Spleen (tissue), 11 donors: ENCODE measurements at regions not wholly inside any gene's neighbourhood (a gene's known extent, or its start where the extent isn't known, plus 50 kb on each side); places are given as distances from the start of the nearest gene placed in this dataset.

Experiments
- DNase-seq: peaks from one replicate; pipeline ENCODE4 v3.0.0-alpha.2; 2020
- H3K27ac ChIP-seq, 8 donors: fragments of 200-600 bp; sonication (generic) in 7 of 8; 1 replicate in 4 of 8; 2 replicates in 4 of 8; pipeline versions ENCODE4 v1.5.0 to v1.8.0; 2016 to 2021; ENCODE audit warnings: inconsistent platforms in 4 of 8, mild to moderate bottlenecking in 4 of 8, moderate library complexity in 1 of 8
- H3K27me3 ChIP-seq, 7 donors: fragments of 200-600 bp; sonication (generic) in 6 of 7; replicated peaks in 1 of 7; 1 replicate in 4 of 7; 2 replicates in 3 of 7; pipeline versions ENCODE4 v1.5.0 to v1.8.0; 2016 to 2021; ENCODE audit warnings: inconsistent platforms in 3 of 7, mild to moderate bottlenecking in 1 of 7
- H3K36me3 ChIP-seq, 6 donors: fragments of 200-600 bp; sonication (generic) in 5 of 6; 1 replicate in 4 of 6; 2 replicates in 2 of 6; pipeline versions ENCODE4 v1.5.0 to v1.8.0; 2016 to 2021; ENCODE audit warnings: inconsistent platforms in 2 of 6
- H3K4me1 ChIP-seq, 6 donors: fragments of 200-600 bp; sonication (generic) in 5 of 6; 1 replicate in 3 of 6; 2 replicates in 3 of 6; pipeline versions ENCODE4 v1.5.0 to v1.8.0; 2016 to 2021; ENCODE audit warnings: inconsistent platforms in 3 of 6
- H3K4me3 ChIP-seq, 8 donors: fragments of 200-600 bp; sonication (generic) in 7 of 8; 1 replicate in 4 of 8; 2 replicates in 4 of 8; pipeline versions ENCODE4 v1.5.0 to v1.8.0; 2016 to 2021; ENCODE audit warnings: inconsistent platforms in 4 of 8, mild to moderate bottlenecking in 4 of 8, moderate library complexity in 2 of 8
- H3K9me3 ChIP-seq, 8 donors: fragments of 200-600 bp; sonication (generic) in 7 of 8; 1 replicate in 4 of 8; 2 replicates in 4 of 8; pipeline versions ENCODE4 v1.5.0 to v1.8.0; 2016 to 2021; ENCODE audit warnings: inconsistent platforms in 4 of 8
- POLR2A ChIP-seq, 3 donors: fragments of 450-650 bp; IDR thresholded peaks; one replicate each; pipeline ENCODE4 v1.5.1; 2017; ENCODE audit warnings: antibody characterized with exemption in 3 of 3, mild to moderate bottlenecking in 1 of 3
- POLR2AphosphoS5 ChIP-seq, 3 donors: sonication (generic); formaldehyde crosslinking; IDR thresholded peaks; one replicate each; pipeline ENCODE4 v1.5.1; 2017; ENCODE audit warnings: antibody characterized with exemption in 3 of 3
- WGBS, 5 donors: extraction: QIAGEN DNeasy Blood & Tissue Kit in 3 of 5; methylation state at CpG; one replicate each; pipeline versions ENCODE4 v1.1.5 to v1.1.7; 2013 to 2018; 5-methylcytosine and 5-hydroxymethylcytosine counted together
- intact Hi-C: fragments of 100-400 bp; cut with DNase I; formaldehyde crosslinking; loops from one replicate; pipeline ENCODE4 v1.15.0; 2023; ENCODE audit warnings: low total_unique reads
- TF ChIP-seq, protein P1 (sequence below), 11 experiments: fragments of 200-600 bp in 7 of 11; fragments of 450-650 bp in 4 of 11; sonication (generic) in 4 of 11; IDR thresholded peaks in 8 of 11; conservative IDR thresholded peaks in 3 of 11; 1 replicate in 7 of 11; 2 replicates in 4 of 11; pipeline versions ENCODE4 v1.4.0 to v1.8.0; 2016 to 2021; ENCODE audit warnings: antibody characterized with exemption in 11 of 11, inconsistent platforms in 4 of 11, mild to moderate bottlenecking in 1 of 11
- donor health status: healthy with polysubstance abuse.
- donor health status: DM: no; HTN: no; CAD: no; lungs with moderate emphysema.
- donor health status: DM: no; HTN: no; CAD: no.
- donor health status: Bipolar disorder and iron deficiency.
- donor health status: healthy.
- donor health status: DM: no; HTN: no; CAD: no.
- donor health status: DM: yes; HTN: yes; CAD: no.

DNA sequence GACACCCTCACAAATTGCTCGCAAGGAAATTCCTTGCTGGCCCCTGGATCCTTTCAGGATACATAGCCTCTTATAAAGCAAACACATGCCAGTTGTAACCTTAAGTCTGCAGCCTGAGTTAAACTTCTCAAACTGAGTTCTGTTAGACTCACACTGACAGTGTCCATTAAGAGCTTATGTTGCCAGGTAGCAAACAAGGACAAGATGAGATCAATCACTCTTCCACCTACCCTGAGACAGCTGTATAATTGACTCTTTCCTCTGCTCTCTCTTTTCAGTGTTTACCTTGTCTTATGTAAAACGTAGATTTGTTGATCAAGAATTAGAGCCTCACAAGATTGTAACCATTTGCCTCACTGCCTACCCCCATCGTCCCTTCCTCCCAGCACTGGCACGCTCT, 359.8 kb downstream of the EPM2A start:
- intact Hi-C loops: no loop called here
- Histone ChIP-seq H3K4me1 (no peaks in the 10 kb centered on the region), H3K9me3 (peaks cover 0 to 20% (median 11%) of the 10 kb centered on the region in 8 donors), H3K4me3 (no peak overlapping the region), H3K27me3 (no peaks in the 10 kb centered on the region), H3K36me3 (no peaks in the 10 kb centered on the region), H3K27ac (no peak overlapping the region)
- 69 to 76% (median 71%) methylated on average over 4 of the region's 4 CpGs for WGBS, 5 donors
- TF ChIP-seq POLR2A (IDR thresholded peaks at IDR 0.05) (no peak), POLR2AphosphoS5 (IDR thresholded peaks at IDR 0.05) (no peak)
- TF ChIP-seq, protein P1, sequence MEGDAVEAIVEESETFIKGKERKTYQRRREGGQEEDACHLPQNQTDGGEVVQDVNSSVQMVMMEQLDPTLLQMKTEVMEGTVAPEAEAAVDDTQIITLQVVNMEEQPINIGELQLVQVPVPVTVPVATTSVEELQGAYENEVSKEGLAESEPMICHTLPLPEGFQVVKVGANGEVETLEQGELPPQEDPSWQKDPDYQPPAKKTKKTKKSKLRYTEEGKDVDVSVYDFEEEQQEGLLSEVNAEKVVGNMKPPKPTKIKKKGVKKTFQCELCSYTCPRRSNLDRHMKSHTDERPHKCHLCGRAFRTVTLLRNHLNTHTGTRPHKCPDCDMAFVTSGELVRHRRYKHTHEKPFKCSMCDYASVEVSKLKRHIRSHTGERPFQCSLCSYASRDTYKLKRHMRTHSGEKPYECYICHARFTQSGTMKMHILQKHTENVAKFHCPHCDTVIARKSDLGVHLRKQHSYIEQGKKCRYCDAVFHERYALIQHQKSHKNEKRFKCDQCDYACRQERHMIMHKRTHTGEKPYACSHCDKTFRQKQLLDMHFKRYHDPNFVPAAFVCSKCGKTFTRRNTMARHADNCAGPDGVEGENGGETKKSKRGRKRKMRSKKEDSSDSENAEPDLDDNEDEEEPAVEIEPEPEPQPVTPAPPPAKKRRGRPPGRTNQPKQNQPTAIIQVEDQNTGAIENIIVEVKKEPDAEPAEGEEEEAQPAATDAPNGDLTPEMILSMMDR (IDR thresholded peaks at IDR 0.05 in 8 of 11, conservative IDR thresholded peaks at IDR 0.05 in 3 of 11): no peak
- no peak for DNase-seq

DNA sequence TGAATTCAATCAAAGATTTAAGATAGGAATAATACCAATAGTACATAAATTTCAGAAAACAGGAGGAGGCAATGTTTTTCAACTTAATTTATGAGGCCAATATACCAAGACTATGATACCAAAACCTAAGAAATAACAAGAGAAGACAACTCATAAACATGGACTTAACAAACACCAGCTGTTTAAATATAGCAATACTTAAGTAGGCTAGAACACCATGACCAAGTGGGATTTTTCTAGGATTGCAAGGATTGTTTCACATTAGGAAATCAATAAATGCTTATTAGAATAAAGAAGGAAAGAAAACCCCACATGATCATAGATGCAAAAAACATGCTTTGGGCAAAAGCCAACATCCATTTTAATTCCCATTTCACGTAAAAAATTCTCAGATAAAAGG, 355.1 kb downstream of the EPM2A start:
- Histone ChIP-seq H3K27ac (no peak overlapping the region), H3K4me3 (no peak overlapping the region), H3K9me3 (peaks cover 0 to 20% (median 11%) of the 10 kb centered on the region in 8 donors), H3K27me3 (no peaks in the 10 kb centered on the region), H3K4me1 (no peaks in the 10 kb centered on the region), H3K36me3 (no peaks in the 10 kb centered on the region)
- DNase-seq: no peak
- TF ChIP-seq POLR2A (IDR thresholded peaks at IDR 0.05) (no peak), POLR2AphosphoS5 (IDR thresholded peaks at IDR 0.05) (no peak)
- TF ChIP-seq, protein P1 (IDR thresholded peaks at IDR 0.05 in 8 of 11, conservative IDR thresholded peaks at IDR 0.05 in 3 of 11): no peak
- intact Hi-C loops: no loop called here
- WGBS, 5 donors: 52 to 78% (median 60%) methylated on average over 1 of the region's 1 CpG

DNA sequence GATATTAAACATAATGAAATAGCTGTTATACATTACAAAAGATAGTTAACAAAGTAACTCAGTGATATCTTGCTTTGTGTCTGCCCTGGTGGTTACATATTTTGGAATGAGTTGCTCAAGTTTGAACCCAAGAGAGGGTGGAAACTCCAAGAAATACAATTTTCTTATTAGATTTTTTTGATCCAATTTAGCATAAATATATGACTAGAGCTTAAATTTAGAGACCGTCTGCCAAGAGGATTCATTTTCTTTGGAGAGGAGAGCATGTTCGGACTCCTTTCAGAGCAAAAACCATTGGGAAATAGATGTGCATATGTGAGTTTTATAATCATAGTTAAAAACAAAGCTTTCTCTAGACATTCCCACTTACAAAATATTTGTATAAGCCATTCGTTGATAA, 353.4 kb downstream of the EPM2A start:
- Histone ChIP-seq H3K36me3 (no peaks in the 10 kb centered on the region), H3K27ac (no peak overlapping the region), H3K4me1 (no peaks in the 10 kb centered on the region), H3K4me3 (no peak overlapping the region), H3K27me3 (no peaks in the 10 kb centered on the region), H3K9me3 (peaks cover 0 to 18% (median 11%) of the 10 kb centered on the region in 8 donors)
- DNase-seq: no peak
- TF ChIP-seq, protein P1 (IDR thresholded peaks at IDR 0.05 in 8 of 11, conservative IDR thresholded peaks at IDR 0.05 in 3 of 11): no peak
- TF ChIP-seq POLR2A (IDR thresholded peaks at IDR 0.05) (no peak), POLR2AphosphoS5 (IDR thresholded peaks at IDR 0.05) (no peak)
- intact Hi-C loops: no loop called here
- 76 to 86% (median 81%) methylated on average over 3 of the region's 3 CpGs for WGBS, 5 donors

DNA sequence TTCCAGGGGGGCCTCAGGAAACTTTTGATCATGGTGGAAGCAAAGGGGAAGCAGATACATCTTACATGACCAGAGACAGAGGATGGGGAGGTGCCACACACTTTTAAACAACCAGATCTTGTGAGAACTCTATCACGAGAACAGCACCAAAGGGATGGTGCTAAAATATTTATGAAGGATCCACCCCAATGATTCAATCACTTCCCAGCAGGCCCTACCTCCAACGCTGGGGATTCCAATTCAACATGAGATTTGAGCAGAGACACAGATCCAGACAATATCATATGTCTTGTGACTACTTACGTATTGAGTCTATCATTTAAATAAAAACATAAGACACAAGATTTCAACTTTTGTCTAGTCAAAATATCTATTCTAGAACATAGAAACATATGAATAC, 351.9 kb downstream of the EPM2A start:
- H3K36me3 ChIP-seq: no peaks in the 10 kb centered on the region
- TF ChIP-seq, protein P1 (IDR thresholded peaks at IDR 0.05 in 8 of 11, conservative IDR thresholded peaks at IDR 0.05 in 3 of 11): no peak
- TF ChIP-seq POLR2A (IDR thresholded peaks at IDR 0.05): no peak
- no peak overlapping the region for H3K4me3 ChIP-seq
- no peak overlapping the region for H3K27ac ChIP-seq
- peaks cover 0 to 6% (median 0%) of the 10 kb centered on the region in 8 donors for H3K9me3 ChIP-seq
- no peaks in the 10 kb centered on the region for H3K27me3 ChIP-seq
- no peak for DNase-seq
- WGBS, 5 donors: 60 to 74% (median 66%) methylated on average over 3 of the region's 3 CpGs
- intact Hi-C loops: no loop called here
- H3K4me1 ChIP-seq: no peaks in the 10 kb centered on the region
